Activated CD8-positive, alpha-beta memory T cell treated with anti-CD3 and anti-CD28 coated beads, Interleukin-2, amount 10 ng/mL, durations not matched to agents 7 days and 5 days (primary cell): ENCODE measurements at regions not wholly inside any gene's neighbourhood (a gene's known extent, or its start where the extent isn't known, plus 50 kb on each side); places are given as distances from the start of the nearest gene placed in this dataset.

ENCODE experiments used
- ATAC-seq: fragments of 150-1000 bp; cut with Tn5 transposase; one replicate; pipeline ENCODE4 v1.10.0; 2021; ENCODE audit warnings: moderate library complexity
- CTCF ChIA-PET: fragments of 350-600 bp; sonication (Branson Sonifier 250); formaldehyde crosslinking; loops from one replicate; lab custom pipeline; 2021; ENCODE audit warnings: antibody characterized with exemption; lab: Charles Lee
- DNase-seq: peaks from one replicate; pipeline ENCODE4 v3.0.0-alpha.2; 2020
- H3K27ac Mint-ChIP-seq: one replicate; pipeline ENCODE4 v1.8.0; 2021; ENCODE audit warnings: mild to moderate bottlenecking, mixed read lengths
- H3K27me3 Mint-ChIP-seq: one replicate; pipeline ENCODE4 v1.8.0; 2021; ENCODE audit warnings: mixed read lengths
- H3K36me3 Mint-ChIP-seq: one replicate; pipeline ENCODE4 v1.8.0; 2021; ENCODE audit warnings: mild to moderate bottlenecking, mixed read lengths
- H3K4me1 Mint-ChIP-seq: one replicate; pipeline ENCODE4 v1.8.0; 2021; ENCODE audit warnings: mixed read lengths
- H3K4me3 Mint-ChIP-seq: one replicate; pipeline ENCODE4 v1.8.0; 2021; ENCODE audit warnings: mild to moderate bottlenecking, moderate library complexity, mixed read lengths
- H3K9me3 Mint-ChIP-seq: one replicate; pipeline ENCODE4 v1.8.0; 2022; ENCODE audit warnings: low read depth, mixed read lengths

DNA sequence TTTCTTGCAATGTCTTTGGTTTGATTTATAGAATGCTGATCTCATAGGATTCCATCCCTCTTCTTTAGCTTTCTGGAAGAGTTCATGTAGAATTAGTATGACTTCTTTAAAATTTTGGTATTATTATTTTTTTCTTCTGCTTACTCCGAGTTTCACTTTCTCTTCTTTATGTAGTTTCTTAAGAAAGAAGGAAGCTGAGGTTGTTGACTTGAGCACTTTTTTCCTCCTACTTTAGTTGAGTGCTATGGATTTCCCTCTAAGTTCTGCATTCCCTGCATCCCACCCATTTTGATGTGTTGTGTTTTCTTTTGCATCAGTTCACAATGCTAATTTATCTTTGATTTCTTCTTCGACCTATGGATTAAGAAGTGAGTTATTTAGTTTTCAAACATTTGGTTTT, 78.9 kb upstream of the SPRED2 start:
- Mint-ChIP-seq H3K4me3 (no peak overlapping the region), H3K27me3 (peaks cover 16% of the 10 kb centered on the region), H3K4me1 (peaks cover 8% of the 10 kb centered on the region), H3K27ac (no peak overlapping the region), H3K9me3 (peaks cover 4% of the 10 kb centered on the region), H3K36me3 (peaks cover 2% of the 10 kb centered on the region)
- CTCF ChIA-PET: no interaction called here
- no peak for DNase-seq
- no peak for ATAC-seq

DNA sequence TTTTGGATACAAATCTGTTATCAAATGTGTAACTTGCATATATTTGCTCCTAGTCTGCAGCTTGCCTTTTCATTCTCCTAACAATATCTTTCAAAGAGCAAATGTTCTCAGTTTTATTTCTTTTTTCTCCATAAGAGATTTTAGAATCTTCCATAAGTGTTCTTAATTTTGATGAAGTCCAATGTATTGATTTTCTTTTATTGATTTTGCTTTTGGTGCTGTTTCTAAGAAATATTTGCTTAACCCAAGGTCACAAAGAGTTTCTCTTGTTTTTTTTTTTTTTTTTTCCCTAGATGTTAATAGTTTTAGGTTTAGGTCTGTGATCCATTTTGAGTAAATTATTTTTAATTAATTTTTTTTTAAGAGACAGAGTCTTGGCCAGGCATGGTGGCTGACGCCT, 75.8 kb upstream of the SPRED2 start:
- Mint-ChIP-seq H3K4me3 (no peak overlapping the region), H3K27me3 (peaks cover 30% of the 10 kb centered on the region), H3K27ac (no peak overlapping the region), H3K4me1 (peaks cover 3% of the 10 kb centered on the region), H3K9me3 (peaks cover 4% of the 10 kb centered on the region), H3K36me3 (peaks cover 2% of the 10 kb centered on the region)
- CTCF ChIA-PET: no interaction called here
- ATAC-seq (no peak), DNase-seq (no peak)

- DNase-seq (no peak), ATAC-seq (no peak)
- peaks cover 2% of the 10 kb centered on the region for H3K36me3 Mint-ChIP-seq
- no peak overlapping the region for H3K27ac Mint-ChIP-seq
- peaks cover 4% of the 10 kb centered on the region for H3K9me3 Mint-ChIP-seq
- H3K27me3 Mint-ChIP-seq: peaks cover 33% of the 10 kb centered on the region
- H3K4me1 Mint-ChIP-seq: peaks cover 3% of the 10 kb centered on the region
- no peak overlapping the region for H3K4me3 Mint-ChIP-seq
- CTCF ChIA-PET: no interaction called here
These were observed 75.0 kb upstream of the SPRED2 start for GRCh38 chr2:65507102-65508069.

DNA sequence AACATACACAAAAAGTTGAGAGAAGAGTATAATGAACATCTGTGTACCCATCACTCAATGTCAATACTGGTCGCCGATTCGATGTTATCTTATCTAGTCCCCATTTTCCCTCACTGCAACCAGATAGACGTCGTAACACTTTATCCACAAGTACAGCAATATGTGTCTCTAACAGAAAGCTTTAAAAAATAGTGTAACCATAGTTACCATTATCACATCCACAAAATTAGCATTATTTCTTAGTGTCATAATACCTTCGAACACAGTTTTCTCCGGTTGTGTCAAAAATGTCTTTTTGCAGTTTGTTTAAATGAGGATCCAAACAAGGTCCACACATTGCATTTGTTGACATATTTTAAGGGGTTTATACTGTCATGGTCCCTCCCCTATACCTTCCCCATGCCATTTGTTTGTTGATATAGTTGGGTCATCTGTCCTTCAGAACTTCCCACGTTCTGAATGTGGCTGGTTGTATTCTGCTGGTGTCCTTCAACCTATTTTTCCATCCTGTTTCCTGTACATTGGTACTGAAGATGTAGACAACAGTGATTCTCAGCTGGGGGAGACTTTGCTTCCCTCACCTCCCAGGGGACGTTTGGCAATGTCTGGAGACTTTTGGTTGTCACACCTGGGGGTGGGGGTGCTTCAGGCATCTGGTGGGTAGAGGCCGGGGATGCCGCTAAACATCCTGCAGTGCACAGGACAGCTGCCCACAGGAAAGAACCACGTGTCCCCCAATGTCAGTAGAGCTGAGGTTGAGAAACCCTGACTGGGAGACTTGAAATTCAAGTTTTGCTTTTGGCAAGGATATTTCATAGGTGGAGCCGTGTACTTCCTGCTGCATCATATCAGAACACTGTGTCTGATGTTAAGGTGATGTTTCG, 72.7 kb upstream of the SPRED2 start:
- Mint-ChIP-seq H3K4me1 (no peaks in the 10 kb centered on the region), H3K36me3 (no peaks in the 10 kb centered on the region), H3K4me3 (no peak overlapping the region), H3K27ac (no peak overlapping the region), H3K27me3 (peaks cover 33% of the 10 kb centered on the region), H3K9me3 (no peaks in the 10 kb centered on the region)
- ATAC-seq (no peak), DNase-seq (no peak)
- CTCF ChIA-PET: no interaction called here

GRCh38 chr2:65504201-65504600, 71.8 kb upstream of the SPRED2 start:
- H3K27ac Mint-ChIP-seq: no peak overlapping the region
- ATAC-seq: no peak
- no peaks in the 10 kb centered on the region for H3K36me3 Mint-ChIP-seq
- DNase-seq: no peak
- CTCF ChIA-PET: no interaction called here
- H3K4me3 Mint-ChIP-seq: no peak overlapping the region
- H3K4me1 Mint-ChIP-seq: no peaks in the 10 kb centered on the region
- no peaks in the 10 kb centered on the region for H3K9me3 Mint-ChIP-seq
- H3K27me3 Mint-ChIP-seq: peaks cover 33% of the 10 kb centered on the region

- no peak for ATAC-seq
- no peak for DNase-seq
- no peak overlapping the region for H3K27ac Mint-ChIP-seq
- no peaks in the 10 kb centered on the region for H3K9me3 Mint-ChIP-seq
- H3K36me3 Mint-ChIP-seq: no peaks in the 10 kb centered on the region
- peaks cover 35% of the 10 kb centered on the region for H3K27me3 Mint-ChIP-seq
- no peaks in the 10 kb centered on the region for H3K4me1 Mint-ChIP-seq
- H3K4me3 Mint-ChIP-seq: no peak overlapping the region
- CTCF ChIA-PET: interaction anchor here (1.0 kb wide), 1 partner anchor 23 kb away, joined by 3 read pairs; no protein-coding TSS in a partner anchor
These were observed 71.3 kb upstream of the SPRED2 start for GRCh38 chr2:65503746-65504145.

GRCh38 chr2:65501836-65502235, 69.4 kb upstream of the SPRED2 start:
- Mint-ChIP-seq H3K4me1 (no peaks in the 10 kb centered on the region), H3K27me3 (peaks cover 34% of the 10 kb centered on the region), H3K4me3 (no peak overlapping the region), H3K9me3 (no peaks in the 10 kb centered on the region), H3K27ac (no peak overlapping the region), H3K36me3 (no peaks in the 10 kb centered on the region)
- DNase-seq (no peak), ATAC-seq (no peak)
- CTCF ChIA-PET: no interaction called here

DNA sequence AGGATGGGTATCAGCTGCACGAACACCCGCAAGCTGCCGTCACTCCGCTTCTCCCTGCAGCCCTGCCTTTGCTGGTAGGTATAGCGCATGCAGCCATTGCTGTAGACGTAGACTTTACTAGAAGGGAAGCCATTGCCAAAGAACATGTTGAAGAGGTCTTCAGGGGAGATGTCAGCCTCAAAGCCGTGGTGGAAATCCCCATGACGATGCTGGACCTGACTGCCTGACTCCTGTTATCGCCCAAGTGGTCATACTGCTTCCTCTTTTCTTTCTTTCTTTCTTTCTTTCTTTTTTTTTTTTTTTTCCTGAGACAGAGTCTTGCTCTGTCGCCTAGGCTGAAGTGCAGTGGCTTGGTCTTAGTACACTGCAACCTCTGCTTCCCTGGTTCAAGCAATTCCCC, 68.7 kb upstream of the SPRED2 start:
- ATAC-seq (no peak), DNase-seq (no peak)
- no peaks in the 10 kb centered on the region for H3K36me3 Mint-ChIP-seq
- no peaks in the 10 kb centered on the region for H3K4me1 Mint-ChIP-seq
- H3K9me3 Mint-ChIP-seq: no peaks in the 10 kb centered on the region
- H3K27ac Mint-ChIP-seq: no peak overlapping the region
- no peak overlapping the region for H3K4me3 Mint-ChIP-seq
- CTCF ChIA-PET: no interaction called here
- H3K27me3 Mint-ChIP-seq: peaks cover 28% of the 10 kb centered on the region

- peaks cover 28% of the 10 kb centered on the region for H3K27me3 Mint-ChIP-seq
- H3K36me3 Mint-ChIP-seq: no peaks in the 10 kb centered on the region
- DNase-seq: no peak
- H3K27ac Mint-ChIP-seq: no peak overlapping the region
- no peak overlapping the region for H3K4me3 Mint-ChIP-seq
- no peaks in the 10 kb centered on the region for H3K9me3 Mint-ChIP-seq
- ATAC-seq: no peak
- H3K4me1 Mint-ChIP-seq: no peaks in the 10 kb centered on the region
- CTCF ChIA-PET: no interaction called here
These were observed 68.1 kb upstream of the SPRED2 start for GRCh38 chr2:65500310-65501040.

GRCh38 chr2:65499216-65499615, 66.8 kb upstream of the SPRED2 start:
- Mint-ChIP-seq H3K4me3 (no peak overlapping the region), H3K4me1 (no peaks in the 10 kb centered on the region), H3K27me3 (peaks cover 31% of the 10 kb centered on the region), H3K36me3 (no peaks in the 10 kb centered on the region), H3K9me3 (no peaks in the 10 kb centered on the region), H3K27ac (no peak overlapping the region)
- CTCF ChIA-PET: no interaction called here
- DNase-seq (no peak), ATAC-seq (no peak)

- no peak overlapping the region for H3K27ac Mint-ChIP-seq
- no peaks in the 10 kb centered on the region for H3K4me1 Mint-ChIP-seq
- H3K9me3 Mint-ChIP-seq: no peaks in the 10 kb centered on the region
These were observed 66.0 kb upstream of the SPRED2 start for GRCh38 chr2:65498396-65498795.

GRCh38 chr2:65495251-65495877, 63.0 kb upstream of the SPRED2 start:
- peaks cover 20% of the 10 kb centered on the region for H3K27me3 Mint-ChIP-seq
- CTCF ChIA-PET: no interaction called here
- H3K4me1 Mint-ChIP-seq: no peaks in the 10 kb centered on the region
- no peak overlapping the region for H3K27ac Mint-ChIP-seq
- H3K9me3 Mint-ChIP-seq: no peaks in the 10 kb centered on the region
- H3K4me3 Mint-ChIP-seq: no peak overlapping the region
- no peaks in the 10 kb centered on the region for H3K36me3 Mint-ChIP-seq
- no peak for ATAC-seq
- no peak for DNase-seq

More at GRCh38 chr2:65498396-65498795, 66.0 kb upstream of the SPRED2 start:
- CTCF ChIA-PET: no interaction called here
- Mint-ChIP-seq H3K27me3 (peaks cover 24% of the 10 kb centered on the region), H3K4me3 (no peak overlapping the region), H3K36me3 (no peaks in the 10 kb centered on the region)
- DNase-seq (no peak), ATAC-seq (no peak)

GRCh38 chr2:65494078-65494477, 61.7 kb upstream of the SPRED2 start:
- no peak overlapping the region for H3K4me3 Mint-ChIP-seq
- peaks cover 20% of the 10 kb centered on the region for H3K27me3 Mint-ChIP-seq
- ATAC-seq (no peak), DNase-seq (no peak)
- H3K9me3 Mint-ChIP-seq: no peaks in the 10 kb centered on the region
- H3K4me1 Mint-ChIP-seq: no peaks in the 10 kb centered on the region
- no peak overlapping the region for H3K27ac Mint-ChIP-seq
- CTCF ChIA-PET: interaction anchor here (0.6 kb wide), 1 partner anchor 26 kb away, joined by 4 read pairs; no protein-coding TSS in a partner anchor
- H3K36me3 Mint-ChIP-seq: no peaks in the 10 kb centered on the region
